HG03457 (cell line): ENCODE measurements at regions not wholly inside any gene's neighbourhood (a gene's known extent, or its start where the extent isn't known, plus 50 kb on each side); places are given as distances from the start of the nearest gene placed in this dataset.

Source experiments
- ATAC-seq: cut with Tn5 transposase; IDR thresholded peaks from one replicate; pipeline ENCODE4 v1.9.1; 2021; ENCODE audit warnings: moderate number of reproducible peaks; ENCODE audit not compliant: unreplicated experiment

DNA sequence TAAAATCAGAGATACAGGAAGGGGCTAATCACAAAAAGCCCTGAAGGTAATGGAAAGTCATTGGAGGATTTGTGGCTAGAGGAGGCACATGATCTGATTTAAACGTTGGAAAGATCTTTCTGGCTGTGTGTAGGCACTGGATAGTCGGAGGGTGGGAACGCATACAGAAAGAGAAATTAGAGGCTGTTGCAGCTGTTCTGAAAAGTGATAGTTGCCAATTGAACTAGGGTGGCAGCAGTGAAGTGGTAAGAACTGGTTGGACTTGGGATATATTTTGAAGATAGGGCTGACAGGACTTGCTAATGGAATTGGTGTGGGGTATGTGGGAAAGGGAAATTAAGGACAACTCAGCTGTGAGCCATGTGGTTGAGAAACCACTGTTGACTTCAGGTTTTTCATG lies 223.6 kb downstream of the OGFRL1 start:
- ATAC-seq = no peak

DNA sequence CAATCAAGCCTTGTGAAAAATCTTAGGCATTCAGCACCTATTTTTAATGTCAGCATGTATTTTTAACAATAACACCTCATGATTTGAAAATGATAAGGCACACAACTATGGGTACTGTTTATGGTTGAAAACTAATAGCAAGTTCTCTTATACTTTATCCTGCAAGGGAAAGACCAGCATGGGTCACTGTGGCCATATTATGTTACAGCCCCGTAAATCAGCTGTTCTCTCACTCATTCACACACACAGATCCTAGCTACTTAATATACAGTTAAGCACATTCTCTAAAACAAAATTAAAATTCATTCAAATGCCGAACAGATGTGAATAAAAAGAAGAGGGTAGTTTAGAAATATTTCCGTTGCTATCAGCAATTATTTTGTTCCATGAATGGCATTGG lies 224.4 kb downstream of the OGFRL1 start:
- ATAC-seq = no peak

DNA sequence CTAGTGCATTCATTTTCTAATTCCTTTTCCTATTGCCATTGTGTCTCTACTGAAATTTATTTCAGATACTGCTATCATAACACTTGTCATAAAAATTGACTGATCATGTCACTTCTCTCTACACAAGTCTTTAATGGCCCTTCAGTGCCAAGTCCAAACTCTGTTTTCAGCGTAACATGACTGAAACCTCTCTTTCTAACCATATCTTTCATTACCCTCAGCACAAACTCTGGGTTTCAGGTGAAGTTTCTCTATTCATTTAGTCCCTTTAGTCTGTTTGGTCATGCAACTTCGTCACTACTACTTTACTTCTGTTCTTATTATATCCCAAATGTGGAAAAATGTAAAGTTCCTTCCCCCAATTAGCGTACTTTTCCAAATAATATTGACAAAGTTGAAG lies 234.9 kb downstream of the OGFRL1 start:
- ATAC-seq = no peak

DNA sequence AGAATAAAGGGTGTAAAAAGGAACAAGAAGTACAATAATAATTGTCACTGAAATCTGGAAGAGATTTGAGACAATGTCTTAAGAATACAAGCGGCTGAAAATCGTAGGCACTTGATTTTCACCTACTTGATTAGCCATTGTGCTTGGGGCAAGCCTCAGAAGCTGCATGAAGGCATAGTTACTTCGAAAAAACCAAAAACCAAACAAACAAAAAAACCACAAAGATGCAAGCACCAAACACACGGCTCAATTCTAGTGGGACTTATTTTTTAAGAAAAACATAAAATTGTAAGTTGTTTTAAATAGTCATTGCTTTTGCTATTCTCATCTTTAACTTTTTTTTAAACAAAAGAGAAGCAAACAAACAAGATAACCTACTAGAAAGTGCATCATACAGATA lies 235.6 kb downstream of the OGFRL1 start:
- ATAC-seq = no peak

DNA sequence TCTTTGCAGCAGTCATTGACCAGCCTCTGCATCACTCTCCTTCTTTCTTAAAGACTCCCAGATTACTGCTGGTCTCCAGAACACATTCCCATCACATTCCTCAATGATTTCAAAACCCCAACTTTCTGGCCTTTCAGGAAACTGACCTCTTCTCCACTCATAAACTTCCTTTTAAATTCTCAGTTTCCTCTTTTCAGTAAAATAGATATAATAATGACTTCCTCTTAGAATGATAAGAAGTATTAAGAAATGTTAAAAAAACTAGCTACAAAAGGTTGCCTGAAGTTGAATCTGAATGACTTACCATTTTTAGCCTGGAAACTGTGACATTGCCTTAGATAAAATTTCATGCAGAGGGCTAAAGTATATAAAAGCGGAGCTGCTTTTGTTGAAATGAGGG lies 239.3 kb downstream of the OGFRL1 start:
- no peak for ATAC-seq

DNA sequence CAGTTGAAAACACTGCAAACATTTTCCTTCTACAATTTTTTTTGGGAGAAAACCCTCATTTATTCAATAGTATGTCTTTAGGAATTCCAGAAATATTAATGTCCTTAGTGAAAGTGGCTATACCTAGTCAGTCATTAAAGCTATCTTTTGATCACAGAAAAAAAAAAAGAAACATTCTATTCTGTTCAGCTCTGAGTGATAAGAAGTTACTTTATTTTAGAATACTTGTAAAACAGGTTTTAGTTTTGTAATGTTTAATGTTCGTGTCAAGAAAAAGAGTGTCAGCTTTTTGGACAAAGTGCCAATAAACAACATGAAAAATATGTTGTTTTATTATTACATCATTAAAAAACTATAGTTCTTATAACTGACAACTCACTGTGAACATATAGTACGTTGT lies 240.4 kb downstream of the OGFRL1 start:
- ATAC-seq = no peak

DNA sequence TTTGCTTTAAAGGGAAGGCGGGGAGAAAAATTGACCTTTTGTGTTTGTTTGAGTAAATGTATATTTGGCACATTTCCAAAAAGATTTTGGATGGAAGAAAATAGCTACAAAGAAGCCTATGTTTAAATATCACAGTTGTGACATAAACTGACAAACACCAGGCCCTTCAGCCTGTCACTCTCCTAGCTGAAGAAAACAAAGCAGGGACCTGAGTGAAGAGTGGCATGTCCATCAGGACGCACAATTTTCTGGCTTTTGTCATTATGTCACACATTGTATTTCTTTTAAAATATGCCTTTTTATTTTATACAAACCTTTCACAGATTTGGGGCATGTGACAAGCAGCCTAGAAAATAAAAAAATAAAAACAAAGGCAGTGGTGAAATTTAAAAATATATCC lies 241.2 kb downstream of the OGFRL1 start:
- no peak for ATAC-seq

DNA sequence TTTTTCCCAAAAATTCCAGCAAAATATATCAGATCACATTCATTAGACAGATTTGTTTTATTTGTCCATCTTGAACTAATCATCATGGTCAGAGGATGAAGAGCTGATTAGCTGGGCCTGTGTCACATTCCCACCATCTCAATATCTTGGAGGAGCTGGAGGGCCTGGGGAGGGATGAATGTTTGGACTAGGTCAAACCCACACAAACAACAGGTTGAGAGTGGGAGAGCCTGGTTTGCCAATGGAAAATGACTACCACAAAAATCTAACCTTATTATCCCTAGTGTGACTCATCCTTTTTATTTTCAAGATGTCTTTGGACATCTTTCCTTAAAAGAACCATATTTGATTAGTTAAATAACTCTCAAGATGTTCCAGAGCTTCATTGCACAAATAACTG lies 242.4 kb downstream of the OGFRL1 start:
- ATAC-seq = no peak

DNA sequence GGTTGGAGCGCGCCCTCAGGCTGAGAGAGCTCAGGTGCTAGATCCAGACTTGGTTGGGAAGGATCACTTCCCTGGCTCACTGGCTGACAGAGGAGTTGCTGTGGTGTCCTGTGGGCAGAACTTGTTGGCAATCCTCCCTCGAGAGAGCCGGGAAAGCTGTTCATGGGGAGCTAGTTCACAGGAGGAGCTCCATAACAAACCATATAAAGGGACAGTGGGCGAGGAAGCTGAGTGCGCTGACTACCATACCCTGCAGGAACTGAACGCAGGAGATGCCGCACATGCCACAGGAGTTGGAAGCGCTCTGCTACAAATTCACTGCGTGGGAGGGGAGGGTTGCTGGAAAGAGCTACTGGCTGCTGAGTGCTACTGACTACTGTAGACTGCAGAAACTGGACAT lies 243.2 kb downstream of the OGFRL1 start:
- no peak for ATAC-seq

DNA sequence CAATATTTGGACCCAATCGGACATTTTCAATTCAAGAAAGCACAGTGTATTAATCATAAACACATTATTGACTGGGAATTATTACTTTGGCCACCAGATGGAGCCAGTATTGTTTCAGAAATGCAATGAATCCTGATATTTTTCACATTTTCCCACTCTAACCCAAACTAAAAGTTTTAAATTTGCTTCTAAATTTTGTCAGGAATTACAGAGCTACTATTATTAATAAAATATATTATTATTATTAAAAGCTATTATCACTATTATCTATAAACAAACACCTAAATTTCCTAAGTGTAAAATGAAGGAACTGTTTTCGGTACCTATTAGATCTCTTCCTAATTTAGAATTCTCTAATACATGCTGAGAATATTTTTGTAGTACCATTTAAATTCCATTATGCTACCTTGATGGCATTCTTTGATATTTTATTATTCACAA lies 245.3 kb downstream of the OGFRL1 start:
- ATAC-seq = no peak

DNA sequence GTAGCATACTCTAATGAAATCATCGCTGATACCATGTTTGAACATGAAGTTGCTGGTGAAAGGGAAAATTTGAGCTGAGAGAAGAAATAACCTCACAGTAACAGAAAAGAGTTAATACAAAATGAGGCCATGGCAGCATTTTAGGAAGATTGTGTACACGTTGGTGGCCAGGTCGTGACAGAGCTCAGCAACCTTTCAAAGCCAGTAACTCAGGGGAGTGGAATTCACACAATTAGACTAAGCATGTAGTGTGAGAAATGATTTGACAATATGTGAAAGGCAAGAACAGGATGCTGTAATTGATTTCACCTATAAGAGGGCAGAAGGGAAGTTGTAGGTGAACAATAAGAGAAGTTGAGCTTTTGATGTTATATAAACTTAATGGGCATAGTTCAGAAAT lies 246.3 kb downstream of the OGFRL1 start:
- no peak for ATAC-seq

DNA sequence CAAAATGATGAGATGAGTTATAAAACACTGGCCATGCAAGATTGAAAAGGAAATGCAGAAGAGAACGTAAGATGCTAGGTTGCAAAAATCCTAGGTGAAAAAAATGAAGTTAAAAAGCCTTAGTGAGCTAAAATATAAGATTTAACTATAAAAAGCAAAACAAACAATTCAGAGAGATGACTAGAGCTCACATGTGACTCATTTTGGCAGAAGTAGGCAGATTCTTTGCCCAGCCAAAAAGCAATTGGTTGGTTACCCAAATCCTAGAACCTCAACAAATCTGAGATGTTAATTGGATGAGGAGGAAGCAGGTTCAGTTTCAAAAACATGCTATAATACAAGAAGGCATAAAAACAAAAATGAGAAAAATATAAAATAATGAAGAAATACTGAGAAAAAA lies 249.1 kb downstream of the OGFRL1 start:
- ATAC-seq = no peak

DNA sequence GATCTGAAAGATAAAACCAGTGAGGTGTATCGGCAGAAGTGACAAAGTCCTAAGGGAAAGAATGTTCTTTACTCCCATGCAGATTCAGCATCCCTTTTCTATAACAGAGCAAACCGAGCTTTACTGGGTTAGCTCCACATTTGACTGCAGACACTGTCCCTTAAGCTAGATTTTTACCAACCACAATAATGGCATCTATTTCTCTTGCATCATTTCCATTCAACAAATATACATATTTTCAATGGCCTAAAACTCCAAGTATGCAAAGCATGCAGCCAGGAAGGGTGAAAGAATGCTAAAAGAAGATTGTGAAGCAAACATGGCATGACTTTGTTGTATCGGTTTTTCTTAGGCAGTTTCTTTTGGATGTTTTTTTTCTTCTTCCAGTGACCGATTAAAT lies 255.4 kb downstream of the OGFRL1 start:
- no peak for ATAC-seq

DNA sequence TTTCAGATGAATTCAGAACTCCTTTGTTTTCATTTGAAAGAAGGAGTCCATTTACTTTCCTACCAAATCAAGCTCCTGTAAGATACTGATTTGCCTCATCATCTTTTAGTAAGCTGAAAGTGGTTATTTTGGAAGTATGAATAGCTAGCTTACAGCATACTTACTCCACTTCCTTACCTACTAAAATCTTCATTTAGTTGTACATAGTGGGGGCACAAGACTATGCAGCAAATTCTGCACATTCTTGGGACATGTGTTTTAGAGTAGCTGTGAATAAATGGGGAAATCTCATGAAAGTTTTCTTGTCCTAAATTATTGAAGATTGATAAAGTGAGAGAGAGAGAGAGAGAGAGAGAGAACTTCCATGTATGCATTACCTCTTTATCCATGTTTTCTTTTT lies 256.3 kb downstream of the OGFRL1 start:
- ATAC-seq = no peak

DNA sequence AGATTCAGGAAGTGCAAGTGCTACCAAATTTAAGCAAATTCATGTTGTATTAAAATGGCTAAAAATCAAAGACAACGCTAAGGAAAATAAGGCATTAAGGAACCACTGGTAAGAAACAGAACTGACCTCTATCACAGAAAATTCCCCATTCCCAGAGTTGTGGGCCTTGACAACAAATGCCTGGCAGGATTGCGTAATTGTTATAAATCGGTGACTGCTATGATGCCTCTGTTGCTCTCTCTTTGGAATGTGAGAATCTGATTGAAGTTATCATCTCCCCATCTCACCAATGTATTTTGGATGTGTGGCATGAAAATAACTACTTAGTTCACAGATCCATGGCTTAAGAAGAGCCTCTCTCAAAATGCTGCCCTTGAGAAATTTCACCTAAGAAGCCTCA lies 257.3 kb downstream of the OGFRL1 start:
- no peak for ATAC-seq

DNA sequence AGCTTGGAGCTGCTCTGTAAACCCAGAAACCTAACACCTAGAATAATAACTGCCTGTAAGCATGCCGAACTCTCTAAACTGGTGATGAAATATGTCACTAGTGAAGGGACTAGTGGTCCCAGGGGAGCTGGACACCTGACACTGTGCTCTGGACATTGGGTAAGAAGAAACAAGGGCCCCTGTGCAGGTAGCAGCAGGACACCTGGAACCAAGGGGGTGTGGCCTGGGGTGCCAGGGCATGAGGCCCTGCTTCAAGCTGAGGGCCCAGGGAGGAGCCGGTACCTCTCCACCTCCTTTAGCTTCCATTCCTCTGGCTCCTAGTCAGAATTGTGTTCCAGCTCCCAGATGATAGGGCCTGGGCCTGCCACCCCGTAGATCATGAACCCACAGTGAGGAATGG lies 263.2 kb downstream of the OGFRL1 start:
- no peak for ATAC-seq

DNA sequence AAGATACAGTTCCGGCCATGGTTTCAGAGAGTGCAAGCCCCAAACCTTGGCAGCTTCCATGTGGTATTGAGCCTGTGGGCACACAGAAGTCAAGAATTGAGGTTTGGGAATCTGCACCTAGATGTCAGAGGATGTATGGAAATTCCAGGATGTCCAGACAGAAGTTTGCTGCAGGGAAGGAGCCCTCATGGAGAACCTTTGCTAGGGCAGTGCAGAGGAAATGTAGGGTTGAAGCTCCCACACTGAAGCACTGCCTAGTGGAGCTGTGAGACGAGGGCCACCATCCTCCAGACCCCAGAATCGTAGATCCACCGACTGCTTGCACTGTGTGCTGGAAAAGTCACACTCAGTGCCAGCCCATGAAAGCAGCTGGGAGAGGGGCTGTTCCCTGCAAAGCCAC lies 267.5 kb downstream of the OGFRL1 start:
- ATAC-seq = no peak

DNA sequence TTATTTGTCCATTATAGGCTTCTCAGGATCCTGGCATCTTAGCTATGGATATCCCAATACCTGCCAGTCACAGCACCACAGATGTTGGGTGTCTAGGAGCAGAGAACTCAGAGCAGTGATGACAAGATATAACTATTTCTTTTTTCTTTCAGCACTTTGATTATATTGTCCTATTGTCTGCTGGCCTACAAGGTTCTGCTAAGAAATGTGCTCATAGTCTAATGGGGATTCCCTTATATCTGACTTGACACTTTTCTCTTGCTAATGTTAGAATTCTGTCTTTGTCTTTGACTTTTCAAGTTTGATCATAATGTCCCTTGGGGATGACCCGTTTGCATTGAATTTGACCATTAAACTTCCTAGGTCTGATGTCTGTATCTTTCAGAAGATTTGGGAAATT lies 270.4 kb downstream of the OGFRL1 start:
- ATAC-seq = no peak

DNA sequence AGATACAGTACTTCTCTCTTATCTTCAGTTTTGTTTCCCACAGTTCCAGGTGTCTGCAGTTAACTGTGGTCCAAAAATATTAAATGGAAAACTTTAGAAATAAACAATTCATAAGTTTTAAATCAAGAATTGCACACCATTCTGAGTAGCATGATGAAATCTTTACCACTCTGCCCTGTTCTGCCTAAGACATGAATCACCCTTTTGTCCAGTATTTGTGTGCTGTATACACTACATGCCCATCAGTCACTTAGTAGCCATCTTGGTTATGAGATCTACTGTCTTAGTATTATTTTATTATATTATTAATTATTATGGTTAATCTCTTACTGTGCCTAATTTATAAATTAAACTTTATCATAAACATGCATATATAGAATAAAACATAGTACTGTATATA lies 279.0 kb downstream of the OGFRL1 start:
- no peak for ATAC-seq

DNA sequence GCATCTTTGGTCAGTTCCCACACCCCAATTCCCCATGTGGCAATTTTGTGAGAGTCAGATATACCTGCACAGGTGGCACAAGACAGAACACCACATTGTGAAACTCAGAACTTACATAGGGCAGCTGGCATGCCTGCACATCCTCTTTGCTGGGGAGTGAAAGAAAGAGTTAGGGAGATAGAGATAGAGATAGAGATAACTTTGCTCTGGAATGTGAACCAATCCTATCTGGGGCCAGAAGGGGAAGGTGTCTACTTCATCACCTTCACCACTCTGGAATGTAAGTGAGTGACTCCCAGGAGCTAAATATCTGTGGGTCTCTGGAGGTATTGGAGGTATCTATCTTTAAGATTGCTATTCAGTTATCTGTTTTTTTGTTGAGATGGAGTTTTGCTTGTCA lies 289.2 kb downstream of the OGFRL1 start:
- ATAC-seq = no peak

DNA sequence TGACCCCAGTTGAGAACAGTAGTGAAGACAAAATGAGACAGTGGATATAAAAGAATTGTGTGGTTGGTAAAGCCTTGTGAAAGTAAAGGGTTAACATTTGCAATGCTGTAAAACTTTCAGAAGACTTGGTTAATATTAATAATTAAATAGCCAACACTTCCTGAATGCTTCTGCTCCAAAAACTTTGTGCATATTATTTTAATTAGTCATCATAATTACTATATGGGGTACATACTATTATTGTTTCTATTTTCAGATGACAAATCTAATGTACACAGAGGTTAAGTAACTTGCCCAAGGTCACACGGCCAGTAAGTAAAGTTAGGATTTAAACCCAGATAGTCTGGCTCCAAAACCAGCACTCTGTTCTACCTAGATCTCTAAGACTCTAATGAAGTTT lies 291.3 kb downstream of the OGFRL1 start:
- no peak for ATAC-seq

DNA sequence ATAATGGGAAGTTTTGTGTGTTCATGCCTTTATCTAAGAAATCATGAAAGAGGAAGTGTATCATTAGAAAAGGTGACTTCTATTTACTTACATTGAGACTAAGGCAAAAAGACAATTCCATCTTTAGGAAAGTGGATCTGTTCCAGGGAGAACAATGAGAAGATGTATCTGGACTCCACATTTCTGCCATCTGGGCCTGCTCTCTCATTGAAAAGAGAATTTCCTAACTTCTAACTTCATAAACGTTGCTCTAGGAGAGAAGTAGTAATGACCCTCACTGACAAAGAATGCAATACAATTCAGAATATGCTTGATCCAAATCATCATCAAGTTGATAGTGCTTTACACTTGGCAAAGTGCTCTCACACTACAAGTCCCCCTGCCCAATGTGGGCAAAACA lies 294.2 kb downstream of the OGFRL1 start:
- no peak for ATAC-seq

DNA sequence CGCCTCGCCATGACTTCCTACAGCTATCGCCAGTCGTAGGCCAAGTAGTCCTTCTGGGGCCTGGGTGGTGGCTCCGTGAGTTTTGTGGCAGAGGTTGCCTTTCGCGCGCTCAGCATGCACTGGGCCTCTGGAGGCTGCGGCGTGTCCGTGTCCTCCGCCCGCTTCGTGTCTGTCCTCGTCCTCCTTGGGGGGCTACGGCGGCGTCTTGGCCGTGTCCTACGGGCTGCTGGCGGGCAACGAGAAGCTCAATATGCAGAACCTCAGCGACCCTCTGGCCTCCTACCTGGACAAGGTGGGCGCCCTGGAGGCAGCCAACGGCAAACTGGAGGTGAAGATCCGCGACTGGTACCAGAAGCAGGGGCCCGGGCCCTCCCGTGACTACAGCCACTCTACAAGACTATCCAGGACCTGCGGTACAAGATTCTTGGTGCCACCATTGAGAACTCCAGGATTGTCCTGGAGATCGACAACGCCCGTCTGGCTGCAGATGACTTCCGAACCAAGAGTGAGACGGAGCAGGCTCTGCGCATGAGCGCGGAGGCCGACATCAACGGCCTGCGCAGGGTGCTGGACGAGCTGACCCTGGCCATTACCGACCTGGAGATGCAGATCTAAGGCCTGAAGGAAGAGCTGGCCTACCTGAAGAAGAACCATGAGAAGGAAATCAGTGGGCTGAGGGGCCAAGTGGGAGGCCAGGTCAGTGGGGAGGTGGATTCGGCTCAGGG lies 296.3 kb downstream of the OGFRL1 start:
- no peak for ATAC-seq
